HepG2 (cell line): ENCODE measurements at regions not wholly inside any gene's neighbourhood (a gene's known extent, or its start where the extent isn't known, plus 50 kb on each side); places are given as distances from the start of the nearest gene placed in this dataset.

Experiments
- ARID4A ChIP-seq: sonication (generic); formaldehyde crosslinking; IDR thresholded peaks from 2 replicates; pipeline ENCODE4 v1.5.0; 2020; ENCODE audit warnings: mild to moderate bottlenecking, missing genetic modification reagents, borderline replicate concordance
- POLR2A ChIP-seq, 2 experiments: IDR thresholded peaks; 2 replicates each; pipeline ENCODE4 v1.6.1; 2011; ENCODE audit warnings: low read depth in 2 of 2, low read length in 2 of 2, mild to moderate bottlenecking in 1 of 2, moderate library complexity in 1 of 2; ENCODE audit not compliant: insufficient read depth in 1 of 2
- TBL1XR1 ChIP-seq: fragments of 150-350 bp; IDR thresholded peaks from 2 replicates; pipeline ENCODE4 v1.6.1; 2014; ENCODE audit warnings: borderline replicate concordance, low read length; ENCODE audit not compliant: partially characterized antibody
- ZBTB7A ChIP-seq: sonication (generic); formaldehyde crosslinking; IDR thresholded peaks from 2 replicates; pipeline ENCODE4 v1.8.0; 2022; ENCODE audit warnings: mild to moderate bottlenecking, missing genetic modification reagents
- ZNF317 ChIP-seq: sonication (generic); formaldehyde crosslinking; IDR thresholded peaks from 2 replicates; pipeline ENCODE4 v1.5.0; 2020; ENCODE audit warnings: mild to moderate bottlenecking, missing genetic modification reagents

- no peak for TF ChIP-seq POLR2A (IDR thresholded peaks at IDR 0.05; ENCODE audit: insufficient read depth in 1 of 2, low read depth in 2 of 2, low read length in 2 of 2)
- TF ChIP-seq ZNF317 = no peak
- TF ChIP-seq ARID4A (CRISPR knock-in tag) = no peak
- no peak for TF ChIP-seq ZBTB7A (CRISPR knock-in tag)
- TF ChIP-seq TBL1XR1 = no peak
These were observed 436.7 kb downstream of the TNS3 start for GRCh38 chr7:47145186-47145725.
